ENCODE measurements at regions not wholly inside any gene's neighbourhood (a gene's known extent, or its start where the extent isn't known, plus 50 kb on each side); places are given as distances from the start of the nearest gene placed in this dataset.
"Not testable (repeated sequence)": the region's sequence is repeated elsewhere in the genome, so short reads cannot be mapped to it uniquely, and the experiment has no call there.

- TF ChIP-seq, protein P1, sequence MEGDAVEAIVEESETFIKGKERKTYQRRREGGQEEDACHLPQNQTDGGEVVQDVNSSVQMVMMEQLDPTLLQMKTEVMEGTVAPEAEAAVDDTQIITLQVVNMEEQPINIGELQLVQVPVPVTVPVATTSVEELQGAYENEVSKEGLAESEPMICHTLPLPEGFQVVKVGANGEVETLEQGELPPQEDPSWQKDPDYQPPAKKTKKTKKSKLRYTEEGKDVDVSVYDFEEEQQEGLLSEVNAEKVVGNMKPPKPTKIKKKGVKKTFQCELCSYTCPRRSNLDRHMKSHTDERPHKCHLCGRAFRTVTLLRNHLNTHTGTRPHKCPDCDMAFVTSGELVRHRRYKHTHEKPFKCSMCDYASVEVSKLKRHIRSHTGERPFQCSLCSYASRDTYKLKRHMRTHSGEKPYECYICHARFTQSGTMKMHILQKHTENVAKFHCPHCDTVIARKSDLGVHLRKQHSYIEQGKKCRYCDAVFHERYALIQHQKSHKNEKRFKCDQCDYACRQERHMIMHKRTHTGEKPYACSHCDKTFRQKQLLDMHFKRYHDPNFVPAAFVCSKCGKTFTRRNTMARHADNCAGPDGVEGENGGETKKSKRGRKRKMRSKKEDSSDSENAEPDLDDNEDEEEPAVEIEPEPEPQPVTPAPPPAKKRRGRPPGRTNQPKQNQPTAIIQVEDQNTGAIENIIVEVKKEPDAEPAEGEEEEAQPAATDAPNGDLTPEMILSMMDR (IDR thresholded peaks at IDR 0.05; ENCODE audit: low read depth, low read length), result no peak
- DNase-seq (ENCODE audit: extremely low read depth, low read depth), result no peak
Observed at GRCh38 chr4:114320126-114320525, 278.5 kb upstream of the UGT8 start.

GRCh38 chr4:114321366-114321765 is 277.2 kb upstream of the UGT8 start:
- no peak for DNase-seq (ENCODE audit: extremely low read depth, low read depth)
- TF ChIP-seq, protein P1 (IDR thresholded peaks at IDR 0.05; ENCODE audit: low read depth, low read length), result no peak

DNA sequence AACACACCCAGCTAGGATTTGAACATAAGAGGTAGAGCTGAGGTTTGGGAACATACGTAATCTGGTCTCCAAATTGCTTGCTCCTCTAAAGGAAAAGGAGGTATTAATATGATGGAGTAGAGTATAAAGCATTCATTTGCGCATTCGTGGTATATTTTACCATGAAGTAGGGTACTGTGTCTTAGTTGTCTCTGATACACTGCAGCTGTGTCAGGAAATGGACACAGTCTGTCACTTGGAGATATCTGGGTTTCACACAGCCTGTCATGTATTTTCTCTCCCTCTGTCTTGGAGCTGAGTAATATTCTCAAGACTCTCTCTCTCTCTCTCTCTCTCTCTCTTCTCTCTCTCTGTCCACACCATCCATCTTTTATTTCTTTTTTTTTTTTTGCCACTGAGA is 274.8 kb upstream of the UGT8 start:
- TF ChIP-seq, protein P1 (IDR thresholded peaks at IDR 0.05; ENCODE audit: low read depth, low read length), result no peak
- DNase-seq (ENCODE audit: extremely low read depth, low read depth), result no peak

- no peak for DNase-seq (ENCODE audit: extremely low read depth, low read depth)
- TF ChIP-seq, protein P1 (IDR thresholded peaks at IDR 0.05; ENCODE audit: low read depth, low read length), result no peak
Observed at GRCh38 chr4:114326358-114326757, 272.2 kb upstream of the UGT8 start.

GRCh38 chr4:114332119-114332518 is 266.5 kb upstream of the UGT8 start:
- DNase-seq (ENCODE audit: extremely low read depth, low read depth), result no peak
- TF ChIP-seq, protein P1 (IDR thresholded peaks at IDR 0.05; ENCODE audit: low read depth, low read length), result no peak

- not testable (repeated sequence) for DNase-seq (ENCODE audit: extremely low read depth, low read depth)
Observed at GRCh38 chr4:114334363-114334762, 264.2 kb upstream of the UGT8 start.

- no peak for DNase-seq (ENCODE audit: extremely low read depth, low read depth)
- TF ChIP-seq, protein P1 (IDR thresholded peaks at IDR 0.05; ENCODE audit: low read depth, low read length), result no peak
Observed at GRCh38 chr4:114334884-114335330, 263.7 kb upstream of the UGT8 start.

DNA sequence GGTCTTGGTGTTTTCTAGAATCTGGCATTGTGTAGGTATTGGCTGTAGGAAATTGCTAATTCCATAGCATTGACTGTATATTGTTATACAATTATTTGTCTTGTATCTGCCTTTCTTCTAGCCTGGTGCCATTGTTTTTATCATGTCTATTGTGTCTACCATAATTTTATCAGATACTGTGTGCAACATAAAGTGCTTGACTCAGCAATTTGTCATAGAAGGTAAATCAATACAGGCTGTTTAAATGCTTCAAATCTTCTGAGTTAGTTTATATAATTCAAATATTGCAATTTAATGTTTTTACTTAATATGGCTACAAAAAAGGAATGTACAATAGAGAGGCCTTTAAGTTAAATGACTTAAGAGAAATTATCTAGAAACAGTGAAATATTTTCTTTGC is 263.3 kb upstream of the UGT8 start:
- no peak for DNase-seq (ENCODE audit: extremely low read depth, low read depth)
- TF ChIP-seq, protein P1 (IDR thresholded peaks at IDR 0.05; ENCODE audit: low read depth, low read length), result no peak
